Adrenal gland (tissue), 5 donors: ENCODE measurements at regions not wholly inside any gene's neighbourhood (a gene's known extent, or its start where the extent isn't known, plus 50 kb on each side); places are given as distances from the start of the nearest gene placed in this dataset.

Source experiments
- POLR2A ChIP-seq, 2 donors: fragments of 450-650 bp; IDR thresholded peaks; one replicate each; pipeline ENCODE4 v1.6.1; 2017; ENCODE audit warnings: antibody characterized with exemption in 2 of 2, mild to moderate bottlenecking in 2 of 2, moderate library complexity in 1 of 2
- TF ChIP-seq, protein P1 (sequence below), 6 experiments: fragments of 450-650 bp in 4 of 6; fragments of 200-600 bp in 2 of 6; sonication (generic) in 1 of 6; IDR thresholded peaks; 1 replicate in 5 of 6; 2 replicates in 1 of 6; pipeline versions ENCODE4 v1.5.1 to v1.8.0; 2016 to 2021; ENCODE audit warnings: antibody characterized with exemption in 6 of 6, mild to moderate bottlenecking in 2 of 6, moderate library complexity in 1 of 6
- donor health status: DM: no; HTN: no; CAD: no.

- TF ChIP-seq, protein P1, sequence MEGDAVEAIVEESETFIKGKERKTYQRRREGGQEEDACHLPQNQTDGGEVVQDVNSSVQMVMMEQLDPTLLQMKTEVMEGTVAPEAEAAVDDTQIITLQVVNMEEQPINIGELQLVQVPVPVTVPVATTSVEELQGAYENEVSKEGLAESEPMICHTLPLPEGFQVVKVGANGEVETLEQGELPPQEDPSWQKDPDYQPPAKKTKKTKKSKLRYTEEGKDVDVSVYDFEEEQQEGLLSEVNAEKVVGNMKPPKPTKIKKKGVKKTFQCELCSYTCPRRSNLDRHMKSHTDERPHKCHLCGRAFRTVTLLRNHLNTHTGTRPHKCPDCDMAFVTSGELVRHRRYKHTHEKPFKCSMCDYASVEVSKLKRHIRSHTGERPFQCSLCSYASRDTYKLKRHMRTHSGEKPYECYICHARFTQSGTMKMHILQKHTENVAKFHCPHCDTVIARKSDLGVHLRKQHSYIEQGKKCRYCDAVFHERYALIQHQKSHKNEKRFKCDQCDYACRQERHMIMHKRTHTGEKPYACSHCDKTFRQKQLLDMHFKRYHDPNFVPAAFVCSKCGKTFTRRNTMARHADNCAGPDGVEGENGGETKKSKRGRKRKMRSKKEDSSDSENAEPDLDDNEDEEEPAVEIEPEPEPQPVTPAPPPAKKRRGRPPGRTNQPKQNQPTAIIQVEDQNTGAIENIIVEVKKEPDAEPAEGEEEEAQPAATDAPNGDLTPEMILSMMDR (IDR thresholded peaks at IDR 0.05) = no peak
- TF ChIP-seq POLR2A (IDR thresholded peaks at IDR 0.05) = no peak
These were observed 372.1 kb upstream of the B3GALT2 start for GRCh38 chr1:193558491-193559028.
